K562 (cell line): ENCODE measurements at regions not wholly inside any gene's neighbourhood (a gene's known extent, or its start where the extent isn't known, plus 50 kb on each side); places are given as distances from the start of the nearest gene placed in this dataset.
A peak's percentile ranks its signal among the peaks of the same experiment; 100 is the strongest.

Source experiments
- ATAC-seq: fragments of 200-7000 bp; cut with Tn5 transposase; 3 replicates; pipeline ENCODE4 v1.9.1; 2020; ENCODE audit warnings: moderate library complexity
- BruUV-seq: library from RNA; stranded (reverse); fragments of 400-500 nt; replicated peaks from 2 replicates; lab custom pipeline; 2021; lab: Mats Ljungman, UMichigan
- CTCF ChIA-PET: fragments of 300-600 bp; formaldehyde crosslinking; extraction: SDS; loops from one replicate; lab custom pipeline; 2021; ENCODE audit warnings: low intra/inter-chr PET ratio; lab: Yijun Ruan, JAX
- POLR2A ChIA-PET: fragments of 300-600, 350-650 bp; sonication (Branson Sonifier 250); formaldehyde crosslinking; extraction: SDS; loops from one replicate; lab custom pipeline; 2021; ENCODE audit warnings: antibody characterized with exemption, inconsistent platforms; lab: Yijun Ruan, JAX
- DNase-seq, 4 experiments: peaks; one replicate each; pipeline versions ENCODE4 v3.0.0 to v3.0.0-alpha.2; 2011 to 2018; ENCODE audit warnings: low spot score in 3 of 4, mixed read lengths in 3 of 4; ENCODE audit errors: extremely low read depth in 1 of 4
- FAIRE-seq: peaks from 2 replicates; lab custom pipeline; 2011; peaks lifted over from hg19 to GRCh38; lab: Jason Lieb, UNC
- H2AFZ ChIP-seq: 2 replicates; pipeline ENCODE4 v1.6.0; 2011; ENCODE audit warnings: low read depth, low read length, control low read depth, inconsistent platforms
- H3K27ac ChIP-seq: fragments of 200-600 bp; 3 replicates; pipeline ENCODE4 v1.8.0; 2011; ENCODE audit warnings: low read depth, mild to moderate bottlenecking, control low read depth, inconsistent platforms, low read length, moderate library complexity, mixed read lengths; ENCODE audit errors: extremely low read depth
- H3K27me3 ChIP-seq, 2 experiments: fragments of 300-600 bp in 1 of 2; 2 replicates in 1 of 2; 3 replicates in 1 of 2; pipeline versions ENCODE4 v1.6.0 to v1.8.0; 2011; ENCODE audit warnings: inconsistent platforms in 2 of 2, low read length in 2 of 2, mild to moderate bottlenecking in 1 of 2, mixed read lengths in 1 of 2, moderate library complexity in 1 of 2; ENCODE audit not compliant: control insufficient read depth in 2 of 2, insufficient read depth in 2 of 2
- H3K36me3 ChIP-seq: fragments of 300-600 bp; 3 replicates; pipeline ENCODE4 v1.8.0; 2011; ENCODE audit warnings: mild to moderate bottlenecking, low read length, inconsistent platforms; ENCODE audit not compliant: control insufficient read depth, insufficient read depth
- H3K4me1 ChIP-seq, 2 experiments: fragments of 200-600 bp in 1 of 2; replicated peaks in 1 of 2; 2 replicates in 1 of 2; 3 replicates in 1 of 2; pipeline versions ENCODE4 v1.5.1 to v1.8.0; 2011; ENCODE audit warnings: inconsistent platforms in 2 of 2, low read length in 2 of 2, mild to moderate bottlenecking in 1 of 2, mixed read lengths in 1 of 2, moderate library complexity in 1 of 2; ENCODE audit not compliant: control insufficient read depth in 2 of 2, insufficient read depth in 2 of 2
- H3K4me2 ChIP-seq: 2 replicates; pipeline ENCODE4 v1.6.1; 2011; ENCODE audit warnings: low read length, control low read depth, inconsistent platforms, mixed read lengths; ENCODE audit not compliant: insufficient read depth
- H3K4me3 ChIP-seq: fragments of 200-600 bp; sonication (generic), shearing (Covaris generic); 2 replicates; pipeline ENCODE4 v1.5.1; 2016; ENCODE audit warnings: control low read depth, inconsistent platforms
- H3K79me2 ChIP-seq: fragments of 200-600 bp; 3 replicates; pipeline ENCODE4 v1.8.0; 2011; ENCODE audit warnings: low read length, inconsistent platforms; ENCODE audit not compliant: control insufficient read depth, insufficient read depth
- H3K9ac ChIP-seq, 2 experiments: 2 replicates each; pipeline versions ENCODE4 v1.6.0 to v1.6.1; 2011; ENCODE audit warnings: low read depth in 2 of 2, low read length in 2 of 2, control low read depth in 1 of 2, inconsistent platforms in 1 of 2, mild to moderate bottlenecking in 1 of 2, mixed read lengths in 1 of 2; ENCODE audit not compliant: insufficient read depth in 1 of 2
- H3K9me1 ChIP-seq: one replicate; pipeline ENCODE4 v1.6.0; 2011; ENCODE audit warnings: inconsistent platforms, mild to moderate bottlenecking, low read length, moderate library complexity; ENCODE audit not compliant: control insufficient read depth, insufficient read depth
- H3K9me3 ChIP-seq: replicated peaks from 2 replicates; pipeline ENCODE4 v1.5.1; 2011; ENCODE audit warnings: low read depth, low read length, inconsistent platforms; ENCODE audit not compliant: control insufficient read depth, insufficient read depth
- H4K20me1 ChIP-seq: replicated peaks from 2 replicates; pipeline ENCODE4 v1.6.1; 2011; ENCODE audit warnings: low read length, inconsistent platforms, mixed read lengths; ENCODE audit not compliant: control insufficient read depth, insufficient read depth
- ARID1B ChIP-seq: fragments of 450-650 bp; IDR thresholded peaks from 2 replicates; pipeline ENCODE4 v1.6.1; 2016; ENCODE audit warnings: antibody characterized with exemption, mild to moderate bottlenecking, inconsistent platforms
- ARID2 ChIP-seq: fragments of 450-650 bp; IDR thresholded peaks from 2 replicates; pipeline ENCODE4 v1.6.1; 2017; ENCODE audit warnings: antibody characterized with exemption, mild to moderate bottlenecking
- ATF6 ChIP-seq: sonication (generic); formaldehyde crosslinking; IDR thresholded peaks from 2 replicates; pipeline ENCODE4 v1.4.0; 2020; ENCODE audit warnings: mild to moderate bottlenecking, missing genetic modification reagents
- CBFB ChIP-seq: sonication (generic); formaldehyde crosslinking; IDR thresholded peaks from 2 replicates; pipeline ENCODE4 v1.4.0; 2020; ENCODE audit warnings: mild to moderate bottlenecking, missing genetic modification reagents
- FIP1L1 ChIP-seq: fragments of 200-400 bp; formaldehyde crosslinking; IDR thresholded peaks from 2 replicates; pipeline ENCODE4 v1.6.1; 2018; ENCODE audit warnings: mild to moderate bottlenecking, low read depth, low read length; ENCODE audit not compliant: poor library complexity, severe bottlenecking
- GABPA ChIP-seq: fragments of 200-800 bp; sonication (Bioruptor generic); conservative IDR thresholded peaks from 2 replicates; pipeline ENCODE4 v1.6.1; 2016; ENCODE audit warnings: low read depth, missing genetic modification characterization, missing compliant biosample characterization
- HLTF ChIP-seq: fragments of 450-650 bp; IDR thresholded peaks from 2 replicates; pipeline ENCODE4 v1.6.1; 2016
- LEF1 ChIP-seq: fragments of 450-650 bp; IDR thresholded peaks from 2 replicates; pipeline ENCODE4 v1.6.1; 2016; ENCODE audit warnings: mild to moderate bottlenecking
- NR2C2 ChIP-seq, 2 experiments: fragments of 200-800 bp in 1 of 2; sonication (Bioruptor generic) in 1 of 2; sonication (generic) in 1 of 2; formaldehyde crosslinking in 1 of 2; IDR thresholded peaks; 2 replicates each; pipeline versions ENCODE4 v1.6.1 to v1.8.0; 2016 to 2022; ENCODE audit warnings: mild to moderate bottlenecking in 1 of 2, missing compliant biosample characterization in 1 of 2, missing genetic modification characterization in 1 of 2, missing genetic modification reagents in 1 of 2
- TAF15 ChIP-seq: fragments of 200-400 bp; formaldehyde crosslinking; IDR thresholded peaks from 2 replicates; pipeline ENCODE4 v1.6.1; 2017; ENCODE audit warnings: mild to moderate bottlenecking, low read depth, low read length, moderate library complexity
- TRIM24 ChIP-seq, 2 experiments: fragments of 450-650 bp; IDR thresholded peaks; 2 replicates each; pipeline ENCODE4 v1.6.1; 2016
- ZNF146 ChIP-seq: IDR thresholded peaks from one replicate; pipeline ENCODE4 v1.6.1; 2018; ENCODE audit warnings: missing compliant biosample characterization; ENCODE audit not compliant: unreplicated experiment
- ZNF354B ChIP-seq: fragments of 250-450 bp; sonication (Bioruptor Pico); IDR thresholded peaks from 2 replicates; pipeline ENCODE4 v1.4.0; 2020
- WGBS: fragments of 100-300 bp; shearing (Covaris generic); methylation state at CpG from one replicate; pipeline ENCODE4 v1.1.6; 2016; ENCODE audit warnings: low coverage, mixed read lengths; ENCODE audit not compliant: insufficient coverage; ENCODE audit errors: missing lambda C conversion rate; 5-methylcytosine and 5-hydroxymethylcytosine counted together
- in situ Hi-C: fragments of 300-500 bp; cut with MboI; formaldehyde crosslinking; loops from 4 replicates; pipeline ENCODE4 v1.15.0; 2018; ENCODE audit warnings: inconsistent platforms, mixed read lengths
- intact Hi-C: fragments of 100-400 bp; cut with micrococcal nuclease; formaldehyde crosslinking; loops from 2 replicates; pipeline ENCODE4 v1.14.2; 2022
- TF ChIP-seq, protein P1 (sequence below): fragments of 450-650 bp; formaldehyde crosslinking; IDR thresholded peaks from 2 replicates; pipeline ENCODE4 v1.4.0; 2020; ENCODE audit warnings: mild to moderate bottlenecking, mixed read lengths

DNA sequence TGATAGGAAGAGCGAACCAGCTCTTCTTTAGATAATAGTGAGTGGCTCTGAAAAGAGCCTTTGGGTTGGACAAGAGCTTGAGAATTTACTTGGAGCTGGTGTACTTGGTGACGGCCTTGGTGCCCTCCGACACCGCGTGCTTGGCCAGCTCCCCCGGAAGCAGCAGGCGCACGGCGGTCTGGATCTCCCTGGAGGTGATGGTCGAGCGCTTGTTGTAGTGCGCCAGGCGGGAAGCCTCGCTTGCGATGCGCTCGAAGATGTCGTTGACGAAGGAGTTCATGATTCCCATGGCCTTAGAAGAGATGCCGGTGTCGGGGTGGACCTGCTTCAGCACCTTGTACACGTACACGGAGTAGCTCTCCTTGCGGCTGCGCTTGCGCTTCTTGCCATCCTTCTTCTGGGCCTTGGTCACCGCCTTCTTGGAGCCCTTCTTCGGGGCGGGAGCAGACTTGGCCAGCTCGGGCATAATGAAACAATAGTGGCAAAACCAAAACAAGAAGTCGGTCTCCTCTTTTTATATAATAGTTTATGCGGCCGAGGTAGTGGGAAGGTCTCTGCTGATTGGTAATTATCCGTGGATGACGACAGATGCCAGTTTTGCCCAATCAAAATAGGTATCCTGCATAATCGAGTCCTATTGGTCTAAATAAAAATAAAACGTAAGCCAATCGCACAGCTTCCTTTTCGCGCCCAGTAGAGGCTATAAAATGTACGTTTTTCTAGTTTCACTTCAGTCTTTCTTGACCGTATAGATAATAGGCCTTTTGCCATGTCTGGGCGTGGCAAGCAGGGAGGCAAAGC, 104.6 kb downstream of the OR2B2 start (continued):
- peak; percentile 80 for TF ChIP-seq ATF6
- peak; percentile 45; the same call in 1 of the 2 replicates for TF ChIP-seq GABPA
- TF ChIP-seq ARID1B: peak; percentile 7; the same call in 1 of the 2 replicates
- TF ChIP-seq NR2C2 (CRISPR knock-in tag; IDR thresholded peaks at IDR 0.05): peak; percentile 67
- peak; percentile 58; the same call in 1 of the 2 replicates for TF ChIP-seq NR2C2 (tag; IDR thresholded peaks at IDR 0.05)

- ChIA-PET CTCF (no interaction called here), POLR2A (interaction anchor here (0.6 to 9.3 kb wide), 33 partner anchors 9 to 1650 kb away, joined by 3 to 481 read pairs (median 6); a partner anchor contains a TSS)
- intact Hi-C loops: loop anchor here (1.0 to 5.0 kb wide), 2 partner anchors 530 to 660 kb away; partner anchors contain the start of gene ZSCAN31
- Histone ChIP-seq H3K9ac (peak overlapping the region; percentile 86 to 93), H3K4me2 (peak overlapping the region; percentile 98), H3K79me2 (peaks cover 62% of the 10 kb centered on the region), H3K9me1 (no peaks in the 10 kb centered on the region), H4K20me1 (peaks cover 10% of the 10 kb centered on the region), H3K27me3 (no peaks in the 10 kb centered on the region), H2AFZ (0 out of 2 replicates have a peak overlapping the region, but pooled peaks have one; percentile 4), H3K27ac (peak overlapping the region; percentile 88), H3K4me1 (peaks cover 5 to 14% of the 10 kb centered on the region in 2 experiments; a peak in 4 of 5 replicates), H3K9me3 (no peaks in the 10 kb centered on the region), H3K4me3 (peak overlapping the region; percentile 71), H3K36me3 (peaks cover 17% of the 10 kb centered on the region)
- WGBS: under 1% methylated on average over 19 of the region's 19 CpGs
- ATAC-seq (peak; percentile 2), DNase-seq (peak; percentile 44 to 78 (median 48)), FAIRE-seq (no peak)
- in situ Hi-C loops: loop anchor here (5.0 to 25.0 kb wide), 2 partner anchors 85 to 1595 kb away; a partner anchor contains a TSS
- no TSS peak for BruUV-seq
- TF ChIP-seq ARID2 (0 out of 2 replicates have a peak, but pooled peaks have one; percentile 7), ZNF354B (CRISPR knock-in tag) (no peak; the same call in 1 of the 2 replicates), CBFB (no peak), LEF1 (no peak), TRIM24 (IDR thresholded peaks at IDR 0.05) (no peak), ZNF146 (CRISPR knock-in tag) (no peak), FIP1L1 (no peak), TAF15 (peak; percentile 60; the same call in 1 of the 2 replicates), HLTF (no peak)
- TF ChIP-seq, protein P1, sequence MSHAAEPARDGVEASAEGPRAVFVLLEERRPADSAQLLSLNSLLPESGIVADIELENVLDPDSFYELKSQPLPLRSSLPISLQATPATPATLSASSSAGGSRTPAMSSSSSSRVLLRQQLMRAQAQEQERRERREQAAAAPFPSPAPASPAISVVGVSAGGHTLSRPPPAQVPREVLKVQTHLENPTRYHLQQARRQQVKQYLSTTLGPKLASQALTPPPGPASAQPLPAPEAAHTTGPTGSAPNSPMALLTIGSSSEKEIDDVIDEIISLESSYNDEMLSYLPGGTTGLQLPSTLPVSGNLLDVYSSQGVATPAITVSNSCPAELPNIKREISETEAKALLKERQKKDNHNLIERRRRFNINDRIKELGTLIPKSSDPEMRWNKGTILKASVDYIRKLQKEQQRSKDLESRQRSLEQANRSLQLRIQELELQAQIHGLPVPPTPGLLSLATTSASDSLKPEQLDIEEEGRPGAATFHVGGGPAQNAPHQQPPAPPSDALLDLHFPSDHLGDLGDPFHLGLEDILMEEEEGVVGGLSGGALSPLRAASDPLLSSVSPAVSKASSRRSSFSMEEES: no peak
These were observed 105.2 kb downstream of the OR2B2 start for GRCh38 chr6:27806981-27807440.
